GM23248 (cell line): ENCODE measurements at regions not wholly inside any gene's neighbourhood (a gene's known extent, or its start where the extent isn't known, plus 50 kb on each side); places are given as distances from the start of the nearest gene placed in this dataset.
"Not testable (repeated sequence)": the region's sequence is repeated elsewhere in the genome, so short reads cannot be mapped to it uniquely, and the experiment has no call there.

ENCODE experiments used
- DNase-seq: peaks from one replicate; pipeline ENCODE4 v3.0.0-alpha.2; 2015
- H2AFZ ChIP-seq: fragments of 200-600 bp; sonication (generic); 2 replicates; pipeline ENCODE4 v1.6.1; 2016; ENCODE audit warnings: antibody characterized with exemption
- H3F3A ChIP-seq: fragments of 200-600 bp; sonication (generic); 2 replicates; pipeline ENCODE4 v1.6.1; 2016; ENCODE audit warnings: mild to moderate bottlenecking, antibody characterized with exemption, mixed run types; ENCODE audit not compliant: insufficient read depth
- H3K27ac ChIP-seq: fragments of 200-600 bp; sonication (generic); 2 replicates; pipeline ENCODE4 v1.5.1; 2016; ENCODE audit warnings: mild to moderate bottlenecking
- H3K27me3 ChIP-seq: fragments of 200-600 bp; sonication (generic); replicated peaks from 2 replicates; pipeline ENCODE4 v1.6.1; 2016; ENCODE audit warnings: mild to moderate bottlenecking; ENCODE audit not compliant: insufficient read depth
- H3K36me3 ChIP-seq: fragments of 200-600 bp; sonication (generic); 2 replicates; pipeline ENCODE4 v1.6.1; 2016; ENCODE audit warnings: low read depth, mild to moderate bottlenecking
- H3K4me1 ChIP-seq: fragments of 200-600 bp; sonication (generic); 2 replicates; pipeline ENCODE4 v1.6.1; 2016; ENCODE audit warnings: mild to moderate bottlenecking; ENCODE audit not compliant: insufficient read depth
- H3K4me2 ChIP-seq: fragments of 200-600 bp; sonication (generic); one replicate; pipeline ENCODE4 v1.6.1; 2016; ENCODE audit warnings: mild to moderate bottlenecking; ENCODE audit not compliant: unreplicated experiment
- H3K4me3 ChIP-seq: fragments of 200-600 bp; sonication (generic); 2 replicates; pipeline ENCODE4 v1.5.1; 2016; ENCODE audit warnings: mild to moderate bottlenecking
- H3K79me2 ChIP-seq: fragments of 200-600 bp; sonication (generic); 2 replicates; pipeline ENCODE4 v1.6.1; 2016; ENCODE audit warnings: mild to moderate bottlenecking; ENCODE audit not compliant: insufficient read depth
- H3K9ac ChIP-seq: fragments of 200-600 bp; sonication (generic); 2 replicates; pipeline ENCODE4 v1.6.1; 2016; ENCODE audit warnings: mild to moderate bottlenecking
- H3K9me2 ChIP-seq: fragments of 200-600 bp; sonication (generic); 2 replicates; pipeline ENCODE4 v1.6.1; 2016; ENCODE audit warnings: mixed run types, mild to moderate bottlenecking, moderate library complexity; ENCODE audit not compliant: insufficient read depth
- H3K9me3 ChIP-seq: fragments of 200-600 bp; sonication (generic); one replicate; pipeline ENCODE4 v1.6.1; 2017; ENCODE audit warnings: low read depth
- H4K20me1 ChIP-seq: fragments of 200-600 bp; sonication (generic); 2 replicates; pipeline ENCODE4 v1.6.0; 2016; ENCODE audit not compliant: insufficient read depth
- EZH2 ChIP-seq: fragments of 200-600 bp; sonication (generic); IDR thresholded peaks from 2 replicates; pipeline ENCODE4 v1.6.1; 2018; ENCODE audit warnings: antibody characterized with exemption, mild to moderate bottlenecking; ENCODE audit not compliant: insufficient read depth, poor library complexity, severe bottlenecking
- EZH2phosphoT487 ChIP-seq: fragments of 200-600 bp; sonication (generic); IDR thresholded peaks from 2 replicates; pipeline ENCODE4 v1.6.1; 2018; ENCODE audit warnings: antibody characterized with exemption, moderate library complexity, mild to moderate bottlenecking, low read depth; ENCODE audit not compliant: insufficient read depth
- WGBS, 2 experiments: methylation state at CpG; one replicate each; pipeline ENCODE4 v1.1.6; 2015 to 2017; ENCODE audit warnings: low lambda C conversion rate in 2 of 2, low coverage in 1 of 2; ENCODE audit errors: missing lambda C conversion rate in 2 of 2; 5-methylcytosine and 5-hydroxymethylcytosine counted together
- in situ Hi-C: fragments of 300-500 bp; cut with MboI; formaldehyde crosslinking; loops from 2 replicates; pipeline ENCODE4 v1.15.0; 2020

DNA sequence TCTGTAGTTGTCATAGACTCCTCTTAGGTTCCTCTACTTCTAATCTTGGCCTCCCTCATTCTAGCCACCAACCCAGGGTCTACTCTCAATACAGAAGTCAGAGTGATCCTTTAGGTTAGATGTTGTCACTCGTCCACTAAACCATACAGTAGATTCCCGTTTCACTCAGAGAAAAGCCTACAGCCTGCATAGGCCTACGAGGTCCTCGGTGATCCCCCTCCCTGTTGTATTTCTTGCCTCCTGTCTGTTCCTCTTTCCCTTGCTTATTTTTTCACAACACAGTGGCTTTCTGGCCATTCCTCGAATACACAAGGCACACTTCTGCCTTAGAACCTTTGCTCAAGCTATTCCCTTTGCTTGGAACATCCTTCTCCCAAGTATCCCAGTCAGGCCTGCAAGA is 183.0 kb upstream of the PRSS1 start:
- in situ Hi-C loops: loop anchor here (25.0 kb wide), 1 partner anchor 921 kb away; the partner anchor contains the start of gene TAS2R41

DNA sequence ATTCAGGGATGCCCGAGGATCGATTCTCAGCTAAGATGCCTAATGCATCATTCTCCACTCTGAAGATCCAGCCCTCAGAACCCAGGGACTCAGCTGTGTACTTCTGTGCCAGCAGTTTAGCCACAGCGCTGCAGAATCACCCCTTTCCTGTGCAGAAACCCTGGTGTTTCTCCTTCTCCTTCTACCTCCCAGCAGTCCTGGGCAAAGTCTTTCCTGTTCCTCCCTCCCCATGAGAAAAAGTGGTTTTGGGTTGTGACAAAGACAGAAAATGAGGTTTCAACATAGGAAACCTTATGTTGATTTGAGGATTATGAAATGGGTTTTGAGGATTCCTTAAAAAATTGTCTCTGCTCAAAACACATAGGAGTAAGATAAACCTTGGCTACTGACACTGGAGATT is 185.1 kb upstream of the PRSS1 start:
- WGBS, 2 experiments: 20 to 43% methylated on average over 2 to 3 of the region's 3 CpGs

More for the DNA sequence above, 183.0 kb upstream of the PRSS1 start:
- H3F3A ChIP-seq: peaks cover 50% of the 10 kb centered on the region
- H3K27ac ChIP-seq: no peak overlapping the region
- TF ChIP-seq EZH2phosphoT487 (no peak), EZH2 (no peak)
- no peak overlapping the region for H3K9ac ChIP-seq
- H3K27me3 ChIP-seq: no peaks in the 10 kb centered on the region
- H3K9me2 ChIP-seq: no peaks in the 10 kb centered on the region
- DNase-seq: no peak
- no peaks in the 10 kb centered on the region for H3K9me3 ChIP-seq
- H3K79me2 ChIP-seq: no peaks in the 10 kb centered on the region
- H4K20me1 ChIP-seq: no peaks in the 10 kb centered on the region
- no peaks in the 10 kb centered on the region for H3K36me3 ChIP-seq
- peaks cover 56% of the 10 kb centered on the region for H3K4me1 ChIP-seq
- no peak overlapping the region for H3K4me3 ChIP-seq
- no peak overlapping the region for H2AFZ ChIP-seq
- H3K4me2 ChIP-seq: no peak overlapping the region
- 92 to 93% methylated on average over 5 of the region's 5 CpGs for WGBS, 2 experiments

DNA sequence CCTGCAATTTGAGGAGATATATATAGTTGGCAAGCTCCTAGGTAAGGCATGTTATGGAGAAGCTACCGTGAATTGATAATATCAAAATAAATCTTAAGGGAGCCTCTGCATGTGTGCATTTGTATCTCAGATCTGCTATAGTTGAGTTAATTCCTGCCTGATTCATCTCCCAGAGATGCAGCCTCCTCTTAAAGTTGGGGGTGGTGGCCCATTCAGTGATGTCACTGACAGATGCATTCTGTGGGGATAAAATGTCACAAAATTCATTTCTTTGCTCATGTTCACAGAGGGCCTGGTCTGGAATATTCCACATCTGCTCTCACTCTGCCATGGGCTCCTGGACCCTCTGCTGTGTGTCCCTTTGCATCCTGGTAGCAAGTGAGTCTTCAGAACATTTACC is 185.8 kb upstream of the PRSS1 start:
- Histone ChIP-seq H3K27ac (no peak overlapping the region), H3K4me1 (peaks cover 56% of the 10 kb centered on the region), H3K36me3 (no peaks in the 10 kb centered on the region), H3K27me3 (no peaks in the 10 kb centered on the region), H3K79me2 (no peaks in the 10 kb centered on the region), H3K4me2 (peak overlapping the region; percentile 34), H3K9me3 (no peaks in the 10 kb centered on the region), H2AFZ (no peak overlapping the region), H3K4me3 (no peak overlapping the region), H4K20me1 (no peaks in the 10 kb centered on the region), H3K9ac (no peak overlapping the region), H3K9me2 (no peaks in the 10 kb centered on the region), H3F3A (peaks cover 53% of the 10 kb centered on the region)
- TF ChIP-seq EZH2phosphoT487: no peak
- TF ChIP-seq EZH2: no peak
- 0 to 4% methylated on average over 1 of the region's 1 CpG for WGBS, 2 experiments
- peak; percentile 64 for DNase-seq
- in situ Hi-C loops: loop anchor here (25.0 kb wide), 1 partner anchor 924 kb away; the partner anchor contains the start of gene TAS2R41

More for the DNA sequence above, 185.1 kb upstream of the PRSS1 start:
- DNase-seq: peak; percentile 32
- Histone ChIP-seq H3K4me1 (peaks cover 63% of the 10 kb centered on the region), H3F3A (peaks cover 59% of the 10 kb centered on the region), H2AFZ (peak overlapping the region; percentile 41; the same call in 1 of the 2 replicates)
- in situ Hi-C loops: loop anchor here (25.0 kb wide), 1 partner anchor 923 kb away; the partner anchor contains the start of gene TAS2R41
- H3K27me3 ChIP-seq, H3K9me3 ChIP-seq, H3K36me3 ChIP-seq, H3K27ac ChIP-seq, H3K9me2 ChIP-seq, H3K9ac ChIP-seq, H3K4me2 ChIP-seq, H3K79me2 ChIP-seq, H4K20me1 ChIP-seq, H3K4me3 ChIP-seq: not testable (repeated sequence)

DNA sequence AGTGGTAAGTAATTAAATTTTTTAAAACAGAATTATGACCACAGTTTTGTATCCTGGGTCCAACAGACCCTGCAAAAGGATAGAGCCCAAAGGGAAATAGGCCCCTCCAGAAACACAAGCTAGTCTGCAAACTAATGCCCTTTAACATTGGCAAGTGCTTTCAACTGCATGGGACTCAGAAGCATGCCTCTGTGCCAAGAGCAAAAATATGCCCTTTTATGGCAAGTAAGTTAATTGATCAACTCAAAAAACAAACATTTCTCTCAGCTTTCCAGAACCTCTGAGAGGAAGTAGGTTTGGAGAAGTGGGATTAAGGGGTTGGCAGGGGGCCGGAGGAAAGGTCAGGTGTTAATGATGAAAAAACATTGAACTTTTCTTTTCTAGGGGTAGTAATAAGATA is 186.6 kb upstream of the PRSS1 start:
- Histone ChIP-seq H3K9me3 (no peaks in the 10 kb centered on the region), H3K4me1 (peaks cover 53% of the 10 kb centered on the region), H3K36me3 (no peaks in the 10 kb centered on the region), H3K4me3 (no peak overlapping the region), H3K9me2 (no peaks in the 10 kb centered on the region), H3K4me2 (peak overlapping the region; percentile 34), H3K27ac (no peak overlapping the region), H4K20me1 (no peaks in the 10 kb centered on the region), H3K9ac (no peak overlapping the region), H3F3A (peaks cover 46% of the 10 kb centered on the region), H3K27me3 (no peaks in the 10 kb centered on the region), H3K79me2 (no peaks in the 10 kb centered on the region), H2AFZ (no peak overlapping the region)
- WGBS, 2 experiments: 56 to 65% methylated on average over 1 of the region's 1 CpG
- no peak for DNase-seq
- no peak for TF ChIP-seq EZH2phosphoT487
- in situ Hi-C loops: loop anchor here (25.0 kb wide), 1 partner anchor 925 kb away; the partner anchor contains the start of gene TAS2R41

DNA sequence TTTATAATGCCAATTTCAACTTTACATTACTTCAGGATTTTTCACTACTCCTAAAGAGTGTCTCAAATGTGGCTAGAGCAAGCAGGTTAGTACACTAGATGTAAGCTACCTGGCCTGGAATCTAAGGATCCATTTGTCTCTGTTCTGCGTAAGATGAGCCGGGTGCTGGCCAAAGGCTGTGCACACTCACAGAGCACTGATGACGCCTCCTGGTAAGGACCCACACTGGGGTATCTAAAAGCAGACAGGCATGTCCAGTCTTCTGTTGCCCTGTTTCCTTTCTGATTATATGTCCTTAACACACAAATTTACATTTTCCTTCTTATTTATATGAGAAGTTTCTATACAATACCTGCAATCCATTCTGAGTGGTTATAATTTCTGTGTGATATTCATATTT is 187.9 kb upstream of the PRSS1 start:
- not testable (repeated sequence) for H3K9me2 ChIP-seq, H2AFZ ChIP-seq, H3K9me3 ChIP-seq, H3K27me3 ChIP-seq, H3K4me3 ChIP-seq, H3K79me2 ChIP-seq, H4K20me1 ChIP-seq, H3K27ac ChIP-seq, H3K4me2 ChIP-seq, H3K9ac ChIP-seq, H3K36me3 ChIP-seq, DNase-seq
- Histone ChIP-seq H3F3A (peaks cover 39% of the 10 kb centered on the region), H3K4me1 (peaks cover 56% of the 10 kb centered on the region)
- in situ Hi-C loops: loop anchor here (25.0 kb wide), 1 partner anchor 926 kb away; the partner anchor contains the start of gene TAS2R41
- WGBS, 2 experiments: 89 to 92% methylated on average over 3 of the region's 3 CpGs

DNA sequence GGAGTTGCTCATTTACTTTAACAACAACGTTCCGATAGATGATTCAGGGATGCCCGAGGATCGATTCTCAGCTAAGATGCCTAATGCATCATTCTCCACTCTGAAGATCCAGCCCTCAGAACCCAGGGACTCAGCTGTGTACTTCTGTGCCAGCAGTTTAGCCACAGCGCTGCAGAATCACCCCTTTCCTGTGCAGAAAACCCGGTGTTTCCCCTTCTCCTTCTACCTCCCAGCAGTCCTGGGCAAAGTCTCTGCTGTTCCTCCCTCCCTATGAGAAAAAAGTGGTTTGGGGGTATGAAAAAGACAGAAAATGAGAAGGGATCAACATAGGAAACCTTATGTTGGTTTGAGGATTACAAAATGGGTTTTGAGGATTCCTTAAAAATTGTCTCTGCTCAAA is 188.5 kb upstream of the PRSS1 start:
- not testable (repeated sequence) for H3K9me3 ChIP-seq, H3K27ac ChIP-seq, H3K9ac ChIP-seq, DNase-seq, H3K27me3 ChIP-seq, H3K9me2 ChIP-seq, H3K36me3 ChIP-seq, H3K4me3 ChIP-seq, H3K79me2 ChIP-seq, H2AFZ ChIP-seq, H3K4me2 ChIP-seq, H4K20me1 ChIP-seq
- in situ Hi-C loops: loop anchor here (25.0 kb wide), 1 partner anchor 927 kb away; the partner anchor contains the start of gene TAS2R41
- Histone ChIP-seq H3K4me1 (peaks cover 63% of the 10 kb centered on the region), H3F3A (peaks cover 44% of the 10 kb centered on the region)
- 65 to 84% methylated on average over 5 to 6 of the region's 6 CpGs for WGBS, 2 experiments
